ENCODE measurements at regions not wholly inside any gene's neighbourhood (a gene's known extent, or its start where the extent isn't known, plus 50 kb on each side); places are given as distances from the start of the nearest gene placed in this dataset.

- in situ Hi-C loops (cut with HindIII; ENCODE audit: low sequenced_read_pairs), result no loop called here
- DNase-seq (ENCODE audit: low read depth, low spot score), result no peak
- no peak for TF ChIP-seq CTCF (IDR thresholded peaks at IDR 0.05; ENCODE audit: low read depth, low read length)
- no peak overlapping the region for H3K4me3 ChIP-seq (ENCODE audit: low read depth, low read length)
Measured at GRCh38 chr18:47613929-47614328, 316.5 kb downstream of the SMAD2 start.

GRCh38 chr18:47611649-47612048, 318.8 kb downstream of the SMAD2 start:
- TF ChIP-seq CTCF (IDR thresholded peaks at IDR 0.05; ENCODE audit: low read depth, low read length), result no peak
- no peak overlapping the region for H3K4me3 ChIP-seq (ENCODE audit: low read depth, low read length)
- no peak for DNase-seq (ENCODE audit: low read depth, low spot score)
- in situ Hi-C loops (cut with HindIII; ENCODE audit: low sequenced_read_pairs), result no loop called here

- H3K4me3 ChIP-seq (ENCODE audit: low read depth, low read length), result no peak overlapping the region
- in situ Hi-C loops (cut with HindIII; ENCODE audit: low sequenced_read_pairs), result no loop called here
- no peak for DNase-seq (ENCODE audit: low read depth, low spot score)
- no peak for TF ChIP-seq CTCF (IDR thresholded peaks at IDR 0.05; ENCODE audit: low read depth, low read length)
Measured at GRCh38 chr18:47606526-47606925, 323.9 kb downstream of the SMAD2 start.

- no peak for DNase-seq (ENCODE audit: low read depth, low spot score)
- no peak overlapping the region for H3K4me3 ChIP-seq (ENCODE audit: low read depth, low read length)
- TF ChIP-seq CTCF (IDR thresholded peaks at IDR 0.05; ENCODE audit: low read depth, low read length), result no peak
- in situ Hi-C loops (cut with HindIII; ENCODE audit: low sequenced_read_pairs), result no loop called here
Measured at GRCh38 chr18:47605093-47605492, 325.4 kb downstream of the SMAD2 start.

GRCh38 chr18:47604021-47604420, 326.4 kb downstream of the SMAD2 start:
- no peak overlapping the region for H3K4me3 ChIP-seq (ENCODE audit: low read depth, low read length)
- TF ChIP-seq CTCF (IDR thresholded peaks at IDR 0.05; ENCODE audit: low read depth, low read length), result no peak
- no peak for DNase-seq (ENCODE audit: low read depth, low spot score)
- in situ Hi-C loops (cut with HindIII; ENCODE audit: low sequenced_read_pairs), result no loop called here

GRCh38 chr18:47603158-47603557, 327.3 kb downstream of the SMAD2 start:
- no peak overlapping the region for H3K4me3 ChIP-seq (ENCODE audit: low read depth, low read length)
- no peak for TF ChIP-seq CTCF (IDR thresholded peaks at IDR 0.05; ENCODE audit: low read depth, low read length)
- no peak for DNase-seq (ENCODE audit: low read depth, low spot score)
- in situ Hi-C loops (cut with HindIII; ENCODE audit: low sequenced_read_pairs), result no loop called here
